ENCODE measurements at regions not wholly inside any gene's neighbourhood (a gene's known extent, or its start where the extent isn't known, plus 50 kb on each side); places are given as distances from the start of the nearest gene placed in this dataset.

DNA sequence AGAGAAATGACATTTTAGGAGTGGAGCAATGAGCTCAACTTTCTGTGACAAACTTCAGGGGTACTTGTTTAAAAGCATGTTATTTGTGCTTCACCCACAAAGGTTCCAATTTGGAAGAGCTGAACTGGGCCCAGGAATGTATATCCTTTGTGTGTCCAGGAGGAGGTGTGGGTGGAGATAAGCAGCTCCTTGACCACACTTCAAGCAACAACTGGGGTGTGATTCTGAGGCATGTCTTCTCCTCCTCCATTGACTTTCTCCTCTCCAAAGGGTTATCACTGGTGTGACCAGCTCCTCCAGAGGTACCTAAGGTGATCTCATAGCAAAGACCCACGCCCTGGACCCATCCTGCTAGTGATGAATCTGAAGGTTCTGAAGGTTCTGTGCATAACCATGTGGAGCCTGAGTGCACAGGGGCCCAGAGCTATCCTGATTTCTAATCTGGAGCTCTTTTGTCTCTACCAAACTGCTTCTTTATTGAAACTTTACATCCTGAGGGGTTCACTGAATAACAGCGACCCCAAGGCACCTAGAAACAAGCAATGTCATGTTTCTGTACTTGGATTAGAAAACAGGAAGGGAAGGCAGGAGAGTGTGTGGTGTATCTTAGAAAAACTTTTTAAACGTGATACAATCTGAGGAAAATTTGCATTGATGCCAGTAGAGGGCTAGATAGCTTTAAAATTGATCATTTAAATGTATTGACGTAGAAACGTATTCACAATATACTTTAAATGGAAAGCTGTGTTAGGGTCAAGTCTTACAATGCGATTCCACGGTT, 60.9 kb upstream of the CD93 start:
- H3K4me1 ChIP-seq (ENCODE audit: control extremely low read depth in 1 of 4, control insufficient read depth in 4 of 4, insufficient read depth in 4 of 4, low read length in 3 of 4) = peaks cover 20 to 89% (median 51%) of the 10 kb centered on the region in 4 experiments
- no peak overlapping the region for H3K4me3 ChIP-seq (ENCODE audit: control insufficient read depth in 1 of 7, extremely low read depth in 1 of 7, insufficient read depth in 4 of 7, low read depth in 2 of 7, low read length in 6 of 7)
- DNase-seq = peak in 2 of 3 donors; percentile 58 to 62
- no peaks in the 10 kb centered on the region for H3K9me3 ChIP-seq (ENCODE audit: control extremely low read depth in 1 of 5, control insufficient read depth in 4 of 5, insufficient read depth in 2 of 5, low read depth in 1 of 5, low read length in 4 of 5)
- H3K27ac ChIP-seq (ENCODE audit: insufficient read depth in 1 of 2, low read depth in 1 of 2, low read length in 2 of 2, poor library complexity in 1 of 2, severe bottlenecking in 2 of 2) = peak overlapping the region in 1 of 2 experiments; percentile 59
- CTCF ChIA-PET = interaction anchor here (1.7 to 2.4 kb wide), 2 partner anchors 14 to 96 kb away, joined by 4 to 10 read pairs; no protein-coding TSS in a partner anchor
- WGBS (ENCODE audit: insufficient coverage) = 54% methylated on average over 2 of the region's 7 CpGs
- no peaks in the 10 kb centered on the region for H3K36me3 ChIP-seq (ENCODE audit: control insufficient read depth in 4 of 4, insufficient read depth in 4 of 4, low read length in 3 of 4)
- POLR2A ChIA-PET = no interaction called here
- no peaks in the 10 kb centered on the region for H3K27me3 ChIP-seq (replicated peaks in 2 of 5; ENCODE audit: control insufficient read depth in 4 of 5, insufficient read depth in 5 of 5, low read length in 4 of 5)

DNA sequence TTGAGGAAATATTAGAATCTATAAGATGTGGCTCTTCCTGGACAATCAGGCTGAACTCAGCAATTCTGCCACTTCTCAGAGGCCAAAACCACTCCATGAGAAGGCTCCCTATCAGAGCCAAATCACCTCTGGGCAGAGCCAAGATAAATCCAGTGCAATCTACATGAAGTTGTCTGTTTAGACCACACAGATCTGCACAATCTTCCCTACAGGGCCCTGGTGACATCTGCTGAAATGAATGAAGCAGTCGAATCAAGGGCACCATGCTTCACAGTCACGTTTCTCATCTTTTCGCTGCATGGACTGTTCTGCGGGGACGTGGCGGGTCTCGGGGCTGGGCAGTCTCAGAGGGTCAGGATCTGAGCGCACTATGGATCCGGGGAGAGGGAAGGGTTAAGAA, 60.1 kb upstream of the CD93 start:
- POLR2A ChIA-PET = no interaction called here

DNA sequence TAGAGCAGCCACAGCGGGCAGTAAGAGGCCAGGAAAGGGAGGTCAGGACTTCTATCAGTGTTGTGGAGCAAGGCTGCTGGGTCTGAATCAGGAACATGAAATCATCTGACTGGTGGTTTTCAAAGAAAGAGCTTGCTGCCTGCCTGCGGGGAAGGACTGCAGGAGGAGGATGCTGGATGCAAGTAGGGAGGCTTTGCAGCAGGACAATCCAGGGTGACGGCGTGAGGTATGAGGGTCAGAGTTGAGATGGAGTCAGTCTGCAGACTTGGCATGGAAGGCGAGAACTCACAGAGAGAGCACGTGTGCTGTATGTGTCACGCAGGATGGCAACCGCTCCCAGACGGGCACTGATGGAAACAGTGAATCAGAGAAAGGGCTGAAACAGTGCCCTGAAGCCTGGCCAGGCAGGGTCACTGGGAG, 59.2 kb upstream of the CD93 start:
- Histone ChIP-seq H3K36me3 (ENCODE audit: control insufficient read depth in 4 of 4, insufficient read depth in 4 of 4, low read length in 3 of 4) (no peaks in the 10 kb centered on the region), H3K27me3 (replicated peaks in 2 of 5; ENCODE audit: control insufficient read depth in 4 of 5, insufficient read depth in 5 of 5, low read length in 4 of 5) (no peaks in the 10 kb centered on the region), H3K4me3 (ENCODE audit: control insufficient read depth in 1 of 7, extremely low read depth in 1 of 7, insufficient read depth in 4 of 7, low read depth in 2 of 7, low read length in 6 of 7) (no peak overlapping the region), H3K9me3 (ENCODE audit: control extremely low read depth in 1 of 5, control insufficient read depth in 4 of 5, insufficient read depth in 2 of 5, low read depth in 1 of 5, low read length in 4 of 5) (no peaks in the 10 kb centered on the region), H3K27ac (ENCODE audit: insufficient read depth in 1 of 2, low read depth in 1 of 2, low read length in 2 of 2, poor library complexity in 1 of 2, severe bottlenecking in 2 of 2) (no peak overlapping the region), H3K4me1 (ENCODE audit: control extremely low read depth in 1 of 4, control insufficient read depth in 4 of 4, insufficient read depth in 4 of 4, low read length in 3 of 4) (peaks cover 12 to 80% (median 38%) of the 10 kb centered on the region in 4 experiments)
- ChIA-PET CTCF (interaction anchor here (0.9 to 2.4 kb wide), 5 partner anchors 9 to 56 kb away, joined by 3 to 10 read pairs (median 4); no protein-coding TSS in a partner anchor), POLR2A (no interaction called here)
- no peak for DNase-seq
- 91% methylated on average over 9 of the region's 9 CpGs for WGBS (ENCODE audit: insufficient coverage)

More for the DNA sequence above, 60.1 kb upstream of the CD93 start:
- Histone ChIP-seq H3K36me3 (ENCODE audit: control insufficient read depth in 4 of 4, insufficient read depth in 4 of 4, low read length in 3 of 4) (no peaks in the 10 kb centered on the region), H3K4me1 (ENCODE audit: control extremely low read depth in 1 of 4, control insufficient read depth in 4 of 4, insufficient read depth in 4 of 4, low read length in 3 of 4) (peaks cover 13 to 89% (median 47%) of the 10 kb centered on the region in 4 experiments), H3K4me3 (ENCODE audit: control insufficient read depth in 1 of 7, extremely low read depth in 1 of 7, insufficient read depth in 4 of 7, low read depth in 2 of 7, low read length in 6 of 7) (no peak overlapping the region), H3K27ac (ENCODE audit: insufficient read depth in 1 of 2, low read depth in 1 of 2, low read length in 2 of 2, poor library complexity in 1 of 2, severe bottlenecking in 2 of 2) (no peak overlapping the region), H3K27me3 (replicated peaks in 2 of 5; ENCODE audit: control insufficient read depth in 4 of 5, insufficient read depth in 5 of 5, low read length in 4 of 5) (no peaks in the 10 kb centered on the region), H3K9me3 (ENCODE audit: control extremely low read depth in 1 of 5, control insufficient read depth in 4 of 5, insufficient read depth in 2 of 5, low read depth in 1 of 5, low read length in 4 of 5) (no peaks in the 10 kb centered on the region)
- CTCF ChIA-PET = interaction anchor here (1.7 to 2.4 kb wide), 2 partner anchors 13 to 95 kb away, joined by 4 to 10 read pairs; no protein-coding TSS in a partner anchor
- no peak for DNase-seq
- 100% methylated on average over 2 of the region's 9 CpGs for WGBS (ENCODE audit: insufficient coverage)

DNA sequence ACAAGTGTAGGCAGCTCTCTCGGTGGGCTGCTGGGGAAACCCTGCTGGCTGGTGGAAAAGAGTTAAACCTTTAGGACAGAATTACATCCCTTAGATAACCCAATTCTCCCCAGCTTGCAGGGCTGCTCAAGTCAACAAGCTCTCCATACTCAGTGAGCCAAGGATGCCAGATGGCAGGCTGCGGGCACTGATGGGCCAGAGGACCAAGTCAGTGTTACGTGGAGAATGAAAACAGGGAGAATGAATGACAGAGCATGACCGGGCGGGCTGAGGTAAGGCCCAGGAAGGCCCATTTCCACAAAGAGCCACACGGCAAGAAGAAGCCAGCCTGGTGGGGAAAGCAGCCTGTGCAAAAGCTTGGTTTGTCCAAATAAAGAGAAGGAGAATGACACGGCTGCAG, 58.7 kb upstream of the CD93 start:
- Histone ChIP-seq H3K27me3 (replicated peaks in 2 of 5; ENCODE audit: control insufficient read depth in 4 of 5, insufficient read depth in 5 of 5, low read length in 4 of 5) (no peaks in the 10 kb centered on the region), H3K36me3 (ENCODE audit: control insufficient read depth in 4 of 4, insufficient read depth in 4 of 4, low read length in 3 of 4) (no peaks in the 10 kb centered on the region), H3K27ac (ENCODE audit: insufficient read depth in 1 of 2, low read depth in 1 of 2, low read length in 2 of 2, poor library complexity in 1 of 2, severe bottlenecking in 2 of 2) (no peak overlapping the region), H3K4me3 (ENCODE audit: control insufficient read depth in 1 of 7, extremely low read depth in 1 of 7, insufficient read depth in 4 of 7, low read depth in 2 of 7, low read length in 6 of 7) (no peak overlapping the region), H3K9me3 (ENCODE audit: control extremely low read depth in 1 of 5, control insufficient read depth in 4 of 5, insufficient read depth in 2 of 5, low read depth in 1 of 5, low read length in 4 of 5) (no peaks in the 10 kb centered on the region), H3K4me1 (ENCODE audit: control extremely low read depth in 1 of 4, control insufficient read depth in 4 of 4, insufficient read depth in 4 of 4, low read length in 3 of 4) (peaks cover 12 to 76% (median 36%) of the 10 kb centered on the region in 4 experiments)
- ChIA-PET CTCF (interaction anchor here (0.6 to 2.0 kb wide), 7 partner anchors 8 to 57 kb away, joined by 3 to 6 read pairs (median 4); no protein-coding TSS in a partner anchor), POLR2A (no interaction called here)
- no peak for DNase-seq
- 93% methylated on average over 7 of the region's 7 CpGs for WGBS (ENCODE audit: insufficient coverage)

DNA sequence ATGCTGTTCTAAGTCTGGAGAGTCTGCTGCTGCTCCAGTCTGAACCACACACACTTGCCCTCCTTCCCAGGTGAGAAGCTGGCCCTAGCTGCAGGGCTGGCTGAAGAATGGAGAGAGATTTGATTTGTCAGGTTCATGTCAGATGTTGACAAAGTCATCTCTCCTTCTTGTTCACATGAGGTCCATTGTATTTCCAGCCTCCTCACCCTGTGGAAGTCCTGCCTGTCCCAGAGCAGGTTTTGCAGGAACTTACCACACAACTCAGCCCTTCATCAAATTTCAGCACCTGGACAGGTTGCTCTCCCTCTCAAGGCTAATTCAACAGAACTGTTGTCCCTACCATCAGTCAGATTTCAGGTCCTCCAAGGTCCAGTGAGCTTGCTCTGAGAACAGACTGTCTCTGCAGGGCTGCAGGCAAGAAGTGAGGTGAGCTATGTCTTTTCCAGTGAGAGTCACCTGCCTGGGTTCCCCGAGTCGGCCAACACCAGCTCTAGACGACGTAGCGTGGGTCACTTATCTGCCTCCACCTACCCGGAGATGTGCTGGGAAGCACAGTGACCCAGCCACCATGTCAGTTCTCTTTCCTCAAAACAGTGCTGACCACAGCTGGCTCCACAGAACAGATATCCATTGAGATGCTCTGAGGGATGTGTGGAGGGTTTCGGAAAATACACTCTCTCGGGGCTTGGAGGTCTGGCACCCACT, 58.0 kb upstream of the CD93 start:
- H3K4me1 ChIP-seq (ENCODE audit: control extremely low read depth in 1 of 4, control insufficient read depth in 4 of 4, insufficient read depth in 4 of 4, low read length in 3 of 4) = peaks cover 12 to 71% (median 35%) of the 10 kb centered on the region in 4 experiments
- ChIA-PET POLR2A (no interaction called here), CTCF (interaction anchor here (0.6 to 2.0 kb wide), 7 partner anchors 8 to 57 kb away, joined by 3 to 6 read pairs (median 4); no protein-coding TSS in a partner anchor)
- WGBS (ENCODE audit: insufficient coverage) = 98% methylated on average over 6 of the region's 8 CpGs
- no peaks in the 10 kb centered on the region for H3K27me3 ChIP-seq (replicated peaks in 2 of 5; ENCODE audit: control insufficient read depth in 4 of 5, insufficient read depth in 5 of 5, low read length in 4 of 5)
- H3K4me3 ChIP-seq (ENCODE audit: control insufficient read depth in 1 of 7, extremely low read depth in 1 of 7, insufficient read depth in 4 of 7, low read depth in 2 of 7, low read length in 6 of 7) = no peak overlapping the region
- no peaks in the 10 kb centered on the region for H3K9me3 ChIP-seq (ENCODE audit: control extremely low read depth in 1 of 5, control insufficient read depth in 4 of 5, insufficient read depth in 2 of 5, low read depth in 1 of 5, low read length in 4 of 5)
- no peak for DNase-seq
- H3K27ac ChIP-seq (ENCODE audit: insufficient read depth in 1 of 2, low read depth in 1 of 2, low read length in 2 of 2, poor library complexity in 1 of 2, severe bottlenecking in 2 of 2) = no peak overlapping the region
- no peaks in the 10 kb centered on the region for H3K36me3 ChIP-seq (ENCODE audit: control insufficient read depth in 4 of 4, insufficient read depth in 4 of 4, low read length in 3 of 4)

DNA sequence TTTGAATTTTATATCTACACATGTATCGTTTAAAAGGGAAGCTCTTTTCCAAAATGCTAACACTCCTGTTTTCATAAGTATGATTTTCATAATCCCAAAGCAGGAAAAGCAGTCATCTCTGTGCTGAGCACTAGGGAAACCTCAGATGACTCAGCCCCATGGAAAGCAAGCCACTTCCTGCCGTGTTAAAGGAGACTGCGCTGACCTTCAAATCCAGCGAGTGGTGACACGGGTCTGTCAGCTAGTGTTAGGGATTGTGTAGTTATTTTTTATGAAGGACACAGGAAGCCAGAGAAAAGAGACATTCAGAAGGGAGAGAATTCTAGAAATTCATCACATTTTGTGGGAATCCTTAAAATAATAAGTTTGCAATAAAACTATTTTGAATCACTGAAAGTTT, 57.0 kb upstream of the CD93 start:
- H3K9me3 ChIP-seq (ENCODE audit: control extremely low read depth in 1 of 5, control insufficient read depth in 4 of 5, insufficient read depth in 2 of 5, low read depth in 1 of 5, low read length in 4 of 5) = no peaks in the 10 kb centered on the region
- ChIA-PET CTCF (interaction anchor here (1.2 to 2.2 kb wide), 5 partner anchors 11 to 92 kb away, joined by 3 to 10 read pairs (median 3); no protein-coding TSS in a partner anchor), POLR2A (no interaction called here)
- no peaks in the 10 kb centered on the region for H3K27me3 ChIP-seq (replicated peaks in 2 of 5; ENCODE audit: control insufficient read depth in 4 of 5, insufficient read depth in 5 of 5, low read length in 4 of 5)
- no peaks in the 10 kb centered on the region for H3K36me3 ChIP-seq (ENCODE audit: control insufficient read depth in 4 of 4, insufficient read depth in 4 of 4, low read length in 3 of 4)
- 0% methylated on average over 3 of the region's 5 CpGs for WGBS (ENCODE audit: insufficient coverage)
- no peak overlapping the region for H3K27ac ChIP-seq (ENCODE audit: insufficient read depth in 1 of 2, low read depth in 1 of 2, low read length in 2 of 2, poor library complexity in 1 of 2, severe bottlenecking in 2 of 2)
- H3K4me1 ChIP-seq (ENCODE audit: control extremely low read depth in 1 of 4, control insufficient read depth in 4 of 4, insufficient read depth in 4 of 4, low read length in 3 of 4) = peaks cover 12 to 61% (median 32%) of the 10 kb centered on the region in 4 experiments
- peak; percentile 52 to 74 (median 61) for DNase-seq
- peak overlapping the region in 2 of 7 experiments; percentile 10 to 40 for H3K4me3 ChIP-seq (ENCODE audit: control insufficient read depth in 1 of 7, extremely low read depth in 1 of 7, insufficient read depth in 4 of 7, low read depth in 2 of 7, low read length in 6 of 7)

All from common myeloid progenitor, CD34-positive (primary cell).